ENCODE measurements at regions not wholly inside any gene's neighbourhood (a gene's known extent, or its start where the extent isn't known, plus 50 kb on each side); places are given as distances from the start of the nearest gene placed in this dataset.

GRCh38 chr1:106879538-106879937 lies 176.9 kb upstream of the PRMT6 start:
- no peak for TF ChIP-seq CTCF (IDR thresholded peaks at IDR 0.05; ENCODE audit: unreplicated experiment in 3 of 3)
- Mint-ChIP-seq H3K4me1 (no peaks in the 10 kb centered on the region), H3K27me3 (ENCODE audit: low read depth) (no peaks in the 10 kb centered on the region), H3K36me3 (ENCODE audit: low read depth) (no peaks in the 10 kb centered on the region), H3K27ac (no peak overlapping the region), H3K4me3 (no peak overlapping the region), H3K9me3 (no peaks in the 10 kb centered on the region)

GRCh38 chr1:106880226-106880625 lies 176.2 kb upstream of the PRMT6 start:
- no peaks in the 10 kb centered on the region for H3K27me3 Mint-ChIP-seq (ENCODE audit: low read depth)
- H3K9me3 Mint-ChIP-seq, result no peaks in the 10 kb centered on the region
- no peaks in the 10 kb centered on the region for H3K4me1 Mint-ChIP-seq
- no peaks in the 10 kb centered on the region for H3K36me3 Mint-ChIP-seq (ENCODE audit: low read depth)
- no peak overlapping the region for H3K27ac Mint-ChIP-seq
- no peak overlapping the region for H3K4me3 Mint-ChIP-seq
- TF ChIP-seq CTCF (IDR thresholded peaks at IDR 0.05; ENCODE audit: unreplicated experiment in 3 of 3), result no peak

GRCh38 chr1:106883208-106883607 lies 173.3 kb upstream of the PRMT6 start:
- no peaks in the 10 kb centered on the region for H3K36me3 Mint-ChIP-seq (ENCODE audit: low read depth)
- no peak overlapping the region for H3K27ac Mint-ChIP-seq
- no peak overlapping the region for H3K4me3 Mint-ChIP-seq
- TF ChIP-seq CTCF (IDR thresholded peaks at IDR 0.05; ENCODE audit: unreplicated experiment in 3 of 3), result no peak
- H3K4me1 Mint-ChIP-seq, result no peaks in the 10 kb centered on the region
- H3K9me3 Mint-ChIP-seq, result no peaks in the 10 kb centered on the region
- H3K27me3 Mint-ChIP-seq (ENCODE audit: low read depth), result no peaks in the 10 kb centered on the region

- Mint-ChIP-seq H3K27ac (no peak overlapping the region), H3K36me3 (ENCODE audit: low read depth) (no peaks in the 10 kb centered on the region), H3K27me3 (ENCODE audit: low read depth) (no peaks in the 10 kb centered on the region), H3K4me3 (no peak overlapping the region), H3K4me1 (no peaks in the 10 kb centered on the region), H3K9me3 (no peaks in the 10 kb centered on the region)
- TF ChIP-seq CTCF (IDR thresholded peaks at IDR 0.05; ENCODE audit: unreplicated experiment in 3 of 3), result no peak
Measured at GRCh38 chr1:106889059-106889458, 167.4 kb upstream of the PRMT6 start.

GRCh38 chr1:106889583-106889982 lies 166.9 kb upstream of the PRMT6 start:
- Mint-ChIP-seq H3K27me3 (ENCODE audit: low read depth) (no peaks in the 10 kb centered on the region), H3K4me3 (no peak overlapping the region), H3K4me1 (no peaks in the 10 kb centered on the region), H3K36me3 (ENCODE audit: low read depth) (no peaks in the 10 kb centered on the region), H3K27ac (no peak overlapping the region), H3K9me3 (no peaks in the 10 kb centered on the region)
- no peak for TF ChIP-seq CTCF (IDR thresholded peaks at IDR 0.05; ENCODE audit: unreplicated experiment in 3 of 3)

- Mint-ChIP-seq H3K4me3 (no peak overlapping the region), H3K36me3 (ENCODE audit: low read depth) (no peaks in the 10 kb centered on the region), H3K27ac (no peak overlapping the region), H3K9me3 (no peaks in the 10 kb centered on the region), H3K4me1 (no peaks in the 10 kb centered on the region), H3K27me3 (ENCODE audit: low read depth) (no peaks in the 10 kb centered on the region)
- TF ChIP-seq CTCF (IDR thresholded peaks at IDR 0.05; ENCODE audit: unreplicated experiment in 3 of 3), result no peak
Measured at GRCh38 chr1:106897976-106898375, 158.5 kb upstream of the PRMT6 start.
